CD4-positive, alpha-beta T cell treated with Interleukin-10 for 1 hour (primary cell): ENCODE measurements at regions not wholly inside any gene's neighbourhood (a gene's known extent, or its start where the extent isn't known, plus 50 kb on each side); places are given as distances from the start of the nearest gene placed in this dataset.

Experiments used
- DNase-seq: peaks from one replicate; pipeline ENCODE4 v3.0.0-alpha.2; 2020

DNA sequence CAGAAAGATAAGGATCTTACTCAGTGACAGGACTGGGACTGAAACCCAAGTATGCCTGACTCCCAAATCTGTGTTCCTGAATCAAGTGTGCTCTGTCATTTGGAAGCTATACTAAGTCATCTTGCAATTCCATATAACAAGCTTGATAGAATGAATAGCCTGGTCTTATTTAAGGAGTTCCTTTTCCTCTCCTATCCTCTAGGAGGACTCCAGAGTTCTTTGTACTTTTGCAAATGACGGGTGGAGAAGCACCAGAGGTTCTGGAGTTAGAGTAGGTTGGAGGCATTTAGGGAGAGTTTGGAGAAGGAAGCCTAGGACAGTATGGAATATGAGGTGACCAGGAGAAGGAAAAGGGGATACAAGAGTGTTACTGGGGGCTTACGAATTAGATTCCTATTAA, 92.9 kb upstream of the RCN1 start:
- no peak for DNase-seq

DNA sequence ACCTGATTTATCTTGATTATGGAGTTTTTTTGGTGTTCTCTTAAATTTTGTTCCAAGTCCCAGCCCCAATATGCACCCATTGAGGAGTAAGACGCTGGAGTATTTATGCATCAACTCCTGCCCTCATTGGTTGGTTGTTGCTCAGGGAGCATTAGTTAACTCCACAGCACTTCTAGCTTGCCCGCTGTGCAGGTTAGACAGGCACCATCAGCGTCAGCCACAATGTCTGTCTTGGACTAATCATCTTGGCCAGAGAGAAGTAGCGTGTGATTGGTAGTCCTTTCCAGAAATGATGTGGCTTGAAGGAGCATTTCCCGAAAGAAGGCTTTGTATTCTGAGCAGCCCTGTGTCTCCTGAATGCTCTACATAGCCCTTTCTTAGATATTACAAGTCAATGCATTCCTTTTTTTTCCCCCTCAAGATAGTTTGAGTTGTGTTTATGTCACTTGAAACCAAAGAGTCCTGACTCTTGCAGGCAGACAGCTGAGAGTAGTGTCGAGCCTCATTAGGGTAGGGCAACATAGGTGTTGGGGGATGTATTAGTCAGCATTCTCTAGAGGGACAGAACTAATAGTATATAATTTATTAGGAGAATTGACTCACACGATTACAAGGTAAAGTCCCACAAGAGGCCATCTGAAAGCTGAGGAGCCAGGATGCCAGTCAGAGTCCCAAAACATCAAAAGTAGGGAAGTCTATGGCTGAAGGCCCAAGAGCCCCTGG, 94.6 kb upstream of the RCN1 start:
- no peak for DNase-seq

DNA sequence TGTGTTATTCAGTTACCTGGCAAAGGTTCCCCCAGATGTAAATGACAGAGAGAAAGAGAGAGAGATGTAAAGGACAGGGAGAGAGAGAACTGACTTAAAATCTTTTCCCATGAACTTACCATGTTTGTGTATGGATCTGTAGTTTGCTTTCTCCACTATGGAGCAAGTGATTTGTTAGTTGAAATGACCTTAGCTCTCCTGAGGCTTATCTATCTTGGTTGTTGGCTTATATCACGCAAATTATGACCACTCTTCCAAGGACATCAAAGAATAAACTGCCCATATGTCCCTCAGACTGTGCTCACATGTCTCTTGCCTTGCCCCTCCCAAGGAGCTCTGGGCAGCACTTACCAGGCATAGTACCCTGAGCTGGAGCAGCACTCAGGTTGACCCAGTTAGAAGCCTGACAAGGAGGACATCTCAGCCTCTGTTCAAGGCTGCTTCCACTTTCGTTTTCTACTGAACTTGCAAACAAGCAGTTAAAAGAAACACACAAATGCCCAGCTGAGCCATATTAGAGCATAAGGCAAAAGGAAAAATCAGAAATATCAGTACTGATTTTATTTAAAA, 95.3 kb upstream of the RCN1 start:
- peak; percentile 35 for DNase-seq

DNA sequence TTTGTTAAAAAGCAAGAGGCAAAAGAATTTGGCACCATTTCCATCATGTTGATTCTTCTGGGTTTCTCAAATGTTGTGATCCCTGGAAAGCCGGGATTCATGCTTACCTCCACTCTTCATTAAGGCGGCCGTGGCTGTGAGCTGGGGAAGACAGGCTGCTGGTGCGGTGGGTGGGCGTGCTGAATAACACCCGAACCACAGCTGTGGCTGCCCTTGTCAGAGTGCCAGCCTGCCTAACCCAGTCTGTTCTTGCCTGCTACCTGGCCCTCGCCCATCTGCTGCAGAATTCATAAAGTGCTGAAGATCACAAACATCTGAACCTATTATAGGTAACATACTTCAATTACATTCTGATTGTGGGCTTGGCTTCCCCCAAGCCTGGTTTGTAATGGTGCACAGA, 95.8 kb upstream of the RCN1 start:
- no peak for DNase-seq

DNA sequence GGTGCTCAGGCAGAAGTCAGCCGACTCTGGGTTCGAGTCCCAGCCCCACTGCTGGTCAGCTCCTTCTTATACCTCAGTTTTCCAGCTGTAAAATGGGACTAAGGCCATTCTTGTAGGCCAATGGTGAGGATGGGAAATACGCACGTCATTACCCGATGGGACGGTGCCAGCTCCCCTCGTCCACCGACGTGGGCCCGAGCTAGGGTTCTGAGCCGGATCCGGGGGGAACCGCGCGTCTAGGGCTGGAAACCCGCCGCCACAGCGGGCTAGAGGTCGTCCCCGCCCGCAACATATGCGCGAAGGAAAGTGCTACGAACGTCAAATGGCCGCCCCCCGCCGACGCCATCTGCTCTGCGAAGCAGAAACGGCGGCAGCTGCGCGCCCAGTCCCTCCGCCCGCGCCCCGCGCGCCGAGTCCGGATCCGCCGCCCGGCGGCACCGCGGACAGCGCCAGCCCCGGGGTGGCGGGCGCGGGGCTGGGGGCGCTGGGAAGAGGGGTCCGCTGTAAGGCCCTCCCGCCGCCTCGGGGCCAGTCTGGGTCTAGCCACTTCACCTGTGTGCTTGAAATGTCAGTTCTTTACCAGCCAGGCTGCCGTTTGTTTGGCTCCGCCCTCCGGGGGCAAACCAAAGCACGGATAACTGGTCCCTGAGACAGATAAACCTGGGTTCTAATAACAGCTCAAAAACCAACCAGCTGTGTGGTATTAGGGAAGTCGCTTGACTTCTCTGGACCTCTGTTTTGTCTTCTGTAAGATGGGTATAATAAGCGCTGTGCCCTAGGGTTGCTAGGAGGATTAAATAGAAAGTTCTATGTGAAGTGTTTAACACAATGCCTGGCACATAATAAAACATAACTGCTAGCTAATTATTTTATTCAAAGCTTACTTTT, 103.5 kb upstream of the RCN1 start:
- no peak for DNase-seq

DNA sequence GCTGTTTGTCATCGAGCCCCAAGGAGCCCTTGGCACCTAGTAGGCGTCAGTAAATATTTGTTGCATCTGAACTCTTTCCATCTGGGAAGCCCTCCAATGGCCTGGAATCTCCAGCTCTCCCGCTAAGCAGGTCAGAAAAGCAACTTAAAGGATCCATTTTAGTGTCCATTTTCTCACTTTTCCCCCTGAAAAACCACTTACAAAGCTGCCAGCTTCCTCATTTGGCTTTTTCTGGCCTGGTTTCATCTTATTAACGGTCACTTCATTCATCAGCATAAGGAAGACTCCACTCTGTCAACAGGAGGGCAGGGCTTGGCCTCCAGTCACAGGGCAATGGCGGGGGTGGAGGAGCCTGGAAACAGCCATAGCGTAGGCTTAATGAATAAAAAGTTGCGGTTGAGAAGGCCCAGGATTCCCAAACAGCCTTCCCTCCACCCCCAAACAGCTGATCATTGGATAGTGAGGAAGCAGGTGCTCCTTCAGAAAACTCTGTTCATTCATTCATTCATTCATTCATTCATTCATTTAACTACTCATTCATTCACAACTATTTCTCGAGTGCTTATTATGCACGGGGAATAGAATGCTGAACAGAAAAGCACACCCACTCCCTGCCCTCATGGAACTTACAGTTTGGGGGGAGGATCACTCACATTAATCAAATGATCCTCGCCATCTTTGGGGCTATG, 104.5 kb upstream of the RCN1 start:
- no peak for DNase-seq

DNA sequence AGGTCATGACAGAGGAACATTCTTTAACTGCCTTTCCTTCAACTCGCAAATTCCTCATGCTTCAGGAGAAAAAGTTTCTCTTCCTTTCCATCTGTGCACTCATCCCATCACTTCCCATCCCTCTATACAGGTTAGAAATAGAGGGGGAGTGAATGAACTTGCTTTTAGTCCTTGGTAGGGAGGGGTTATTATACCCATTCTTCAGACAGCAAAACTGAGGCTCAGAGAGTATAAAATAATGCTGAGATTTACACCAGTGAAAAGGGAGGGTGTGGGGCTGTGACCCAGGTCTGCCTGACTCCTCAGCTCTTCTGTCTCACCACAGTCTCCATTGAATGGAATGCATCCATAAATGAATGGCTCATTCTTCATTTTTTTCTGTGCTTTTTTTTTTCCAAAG, 109.4 kb upstream of the RCN1 start:
- no peak for DNase-seq

DNA sequence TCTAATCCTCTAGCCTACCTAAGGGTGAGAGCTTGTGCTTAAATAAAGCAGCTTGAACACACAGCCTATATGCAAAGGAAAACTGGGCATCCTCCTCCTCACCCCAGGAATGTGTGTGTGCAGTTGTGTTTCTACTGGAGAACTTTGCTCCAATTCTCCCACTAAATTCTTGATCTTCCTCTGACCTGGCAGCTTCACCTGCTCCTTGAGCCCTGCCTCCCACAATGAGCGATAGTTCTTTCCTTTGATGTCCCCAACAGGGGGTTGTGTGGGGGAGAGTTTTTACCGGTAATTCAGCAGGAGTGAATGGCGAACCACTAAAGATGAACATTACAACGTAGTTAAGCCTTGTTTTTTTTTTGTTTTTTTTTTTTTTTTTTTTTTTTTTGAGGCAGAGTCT, 113.5 kb upstream of the RCN1 start:
- DNase-seq, result no peak

DNA sequence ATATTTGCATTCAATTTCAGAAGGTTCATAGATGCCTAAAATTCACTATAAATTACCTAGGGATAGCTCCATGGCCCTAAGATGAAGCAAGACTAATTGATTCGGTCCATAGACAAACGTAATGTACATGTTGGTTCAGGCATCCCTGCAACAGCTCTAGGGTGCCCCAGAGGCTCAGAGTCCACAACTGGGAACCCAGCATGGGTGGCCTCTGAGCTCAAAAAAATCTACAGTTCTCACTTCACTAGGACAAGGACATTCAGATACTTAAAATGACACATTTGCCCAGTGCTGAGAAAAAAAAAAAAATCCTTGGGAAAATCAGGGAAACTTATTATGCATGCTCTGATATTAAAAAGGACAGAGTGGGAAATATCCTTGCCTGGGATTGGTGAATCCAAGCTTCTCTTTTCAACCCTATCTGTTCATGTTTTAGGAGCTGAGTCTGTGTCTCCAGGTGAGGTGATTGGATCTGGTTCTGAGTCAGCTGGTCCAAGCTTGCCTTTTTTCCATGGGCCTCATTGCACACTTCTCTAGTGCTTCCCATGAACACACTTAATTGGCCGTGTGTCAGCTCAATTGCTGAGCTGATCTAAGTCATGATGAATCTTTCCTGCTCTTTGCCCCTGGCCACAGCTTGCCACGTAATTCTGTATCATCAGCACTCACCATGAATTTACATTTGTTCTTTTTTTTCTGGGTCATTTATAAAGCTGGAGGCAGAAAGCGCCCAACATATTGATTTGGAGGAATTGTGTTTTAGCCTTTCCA, 116.3 kb upstream of the RCN1 start:
- no peak for DNase-seq

DNA sequence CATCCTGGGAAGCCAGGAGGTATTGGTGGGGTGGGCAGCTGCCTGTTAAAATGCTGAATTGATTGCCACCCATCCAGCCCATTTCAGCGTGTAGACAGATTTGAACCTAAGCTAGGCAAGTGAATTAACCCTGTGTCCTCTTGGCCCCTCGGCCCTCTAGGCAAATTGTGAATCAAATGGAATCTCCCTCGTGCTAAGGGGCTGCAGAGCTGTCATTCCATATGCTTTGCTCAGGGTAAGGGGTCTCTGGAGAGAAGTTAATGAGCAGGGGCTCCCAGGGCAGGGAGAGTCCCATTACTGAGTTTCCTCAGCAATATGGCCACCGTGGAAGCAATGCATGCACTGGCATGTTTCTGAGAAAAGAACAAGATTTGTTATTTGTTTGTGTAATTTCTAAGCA, 117.7 kb upstream of the RCN1 start:
- no peak for DNase-seq

DNA sequence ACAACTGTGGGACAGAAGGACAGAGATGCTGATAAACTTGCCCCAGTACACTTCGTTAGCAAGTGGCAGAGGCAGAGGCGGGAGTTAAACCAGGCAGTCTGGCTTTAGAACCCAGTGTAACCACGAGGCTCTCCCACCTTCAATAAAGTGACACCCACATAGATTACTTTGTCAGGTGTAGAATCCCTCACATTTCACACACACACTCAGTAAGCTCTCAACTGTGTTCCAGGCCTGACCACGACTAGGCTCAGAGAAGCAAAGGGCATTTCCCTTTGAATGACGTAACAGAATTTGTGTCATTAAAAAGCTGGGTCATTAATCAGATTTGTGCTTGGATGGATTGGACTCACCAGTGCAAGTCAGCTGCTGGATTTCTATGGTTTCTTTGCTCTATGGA, 118.3 kb upstream of the RCN1 start:
- no peak for DNase-seq

DNA sequence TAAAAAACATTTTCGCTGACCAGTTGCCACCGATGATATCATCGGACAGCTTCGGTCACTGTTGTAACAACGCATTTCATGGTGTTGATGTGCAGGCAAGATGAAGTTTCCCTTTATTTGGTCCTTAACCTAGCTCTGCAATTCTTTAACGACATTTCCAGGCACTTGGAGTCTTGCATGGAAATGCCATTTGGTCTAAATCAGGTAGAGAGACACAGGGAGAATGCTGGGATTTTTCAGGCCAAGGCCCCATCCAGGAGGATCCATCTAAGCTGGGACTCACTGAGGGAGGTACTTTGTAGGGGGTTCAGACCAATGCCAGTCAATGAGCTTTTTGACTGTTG, 121.5 kb upstream of the RCN1 start:
- DNase-seq, result no peak

DNA sequence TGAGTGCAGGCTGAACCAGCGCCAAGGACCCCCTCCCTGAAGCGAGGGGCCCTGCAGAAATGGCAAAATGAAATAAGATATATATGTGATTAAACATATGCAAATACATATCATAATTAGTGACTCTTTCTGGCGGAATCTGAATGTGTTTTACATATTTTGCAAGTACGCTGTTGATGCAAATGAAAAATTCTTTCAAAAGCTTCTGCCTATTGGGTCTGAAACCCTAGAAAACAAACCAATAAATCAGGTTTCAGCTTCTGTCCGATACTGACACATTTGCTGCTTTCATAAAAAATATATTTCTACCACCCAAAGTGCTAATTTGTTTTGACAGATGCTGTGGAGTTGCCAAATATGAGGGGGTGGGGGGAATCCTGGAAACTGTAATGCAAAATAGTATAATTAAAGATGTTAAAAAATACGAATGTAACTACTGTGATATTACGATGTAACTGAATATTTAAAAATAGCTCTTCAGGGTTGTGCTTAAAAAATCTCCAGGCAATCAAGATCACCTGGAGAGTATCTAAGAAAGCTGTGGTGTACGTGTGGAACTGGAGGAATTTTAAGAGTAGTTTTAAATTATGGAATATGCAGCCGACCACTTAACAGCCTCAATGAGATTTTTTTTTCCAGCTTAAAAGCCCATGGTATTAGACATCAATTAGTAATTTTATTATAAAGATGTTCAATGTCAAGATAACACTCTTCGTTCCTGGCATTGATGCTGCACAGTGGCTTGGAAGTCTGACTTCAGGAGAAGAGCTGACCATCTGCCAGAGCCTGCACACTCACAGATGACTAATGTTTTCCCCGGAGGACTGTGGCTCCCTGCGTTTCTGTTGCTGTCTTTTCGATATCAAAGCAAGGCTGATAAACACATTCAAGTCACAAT, 122.2 kb upstream of the RCN1 start:
- no peak for DNase-seq

DNA sequence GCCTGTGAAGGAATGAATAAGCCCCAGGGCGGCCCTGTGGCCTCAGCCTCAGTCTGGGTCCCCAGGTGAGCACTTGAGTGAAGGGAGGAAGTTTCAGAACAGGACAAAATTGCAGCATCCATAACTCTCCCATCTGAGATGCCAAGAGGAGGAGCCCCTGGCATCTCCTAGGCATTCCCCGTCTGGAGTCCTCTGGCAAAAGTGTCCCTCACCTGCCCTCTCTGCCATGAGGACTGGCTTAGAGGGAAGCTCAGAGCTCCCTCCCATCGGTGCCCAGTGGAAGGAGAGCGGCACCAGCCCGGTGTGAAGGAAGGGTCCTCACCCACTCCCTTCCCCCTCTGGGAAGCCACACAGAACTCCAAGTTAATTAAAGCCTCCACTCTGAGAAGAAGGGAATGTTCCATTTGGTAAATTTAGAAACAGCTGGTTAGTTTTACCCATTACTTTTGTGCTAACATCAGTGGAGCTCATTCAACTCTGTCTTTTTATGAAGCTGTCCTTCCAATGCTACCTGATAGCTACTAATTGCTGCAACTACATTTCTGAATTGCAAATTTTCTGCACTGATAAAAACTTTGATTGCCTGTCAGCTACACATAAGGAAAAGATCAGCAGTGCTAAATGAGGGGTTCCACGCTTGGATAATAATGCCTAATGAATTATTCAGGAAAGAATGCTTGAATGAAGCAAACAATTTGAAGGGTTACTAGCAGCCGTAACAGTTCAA, 123.3 kb upstream of the RCN1 start:
- DNase-seq, result no peak

DNA sequence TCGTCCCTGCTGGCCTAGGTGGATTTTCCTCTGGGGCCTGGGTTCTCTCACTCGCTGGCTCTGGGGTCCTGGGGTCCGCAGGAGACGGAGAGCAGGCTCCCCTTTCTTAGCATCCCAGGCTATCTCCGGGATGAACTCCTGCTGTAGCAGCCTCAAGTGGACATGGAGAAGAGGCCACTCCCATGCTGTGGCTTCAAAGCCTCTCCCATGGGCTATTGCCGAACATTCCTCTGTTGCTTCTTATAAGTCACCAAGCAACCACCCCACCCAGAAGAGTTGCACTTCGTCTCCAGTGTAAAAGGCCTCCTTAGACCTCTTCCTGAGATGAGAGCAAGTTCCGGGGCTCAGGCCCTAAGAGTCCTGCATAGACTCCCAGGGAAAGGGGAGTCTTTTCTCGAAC, 124.0 kb upstream of the RCN1 start:
- DNase-seq, result no peak

DNA sequence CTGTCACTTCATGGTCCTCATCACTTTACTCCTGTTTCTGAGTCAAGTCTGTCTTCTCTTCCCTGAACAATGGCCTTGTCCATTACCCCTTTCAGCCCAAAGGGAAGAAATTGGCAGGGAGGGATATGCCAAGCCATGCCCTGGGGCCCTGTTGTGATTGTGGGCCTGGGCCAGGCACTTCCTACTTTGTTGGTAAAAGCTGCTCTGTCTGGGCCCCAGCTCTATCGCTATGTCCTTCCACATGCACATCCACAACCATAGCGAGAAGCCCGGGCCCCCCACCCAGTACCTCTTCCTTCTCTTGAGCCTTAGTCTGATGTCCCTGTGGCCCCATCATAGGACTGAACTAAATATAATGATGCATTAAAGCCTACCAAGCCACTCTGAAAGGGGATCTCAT, 126.7 kb upstream of the RCN1 start:
- no peak for DNase-seq

DNA sequence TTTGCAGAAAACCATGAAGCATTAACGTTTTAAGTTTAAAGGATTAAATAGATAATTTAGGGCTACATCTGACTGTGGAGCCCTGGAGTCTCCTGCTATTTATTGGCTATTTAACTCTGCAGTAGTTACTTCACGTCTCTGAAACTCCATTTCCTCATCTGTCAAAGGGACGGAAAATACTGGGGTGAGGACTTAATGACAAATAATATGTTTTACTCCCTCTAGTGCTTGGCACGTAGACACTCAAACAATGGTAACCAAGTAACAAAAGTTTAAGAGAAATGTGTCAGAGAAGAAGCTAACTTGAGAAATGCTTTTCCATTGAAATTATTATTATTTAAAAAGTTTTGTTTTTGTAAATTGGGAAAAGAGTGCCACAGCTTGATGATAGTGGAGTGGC, 130.7 kb upstream of the RCN1 start:
- DNase-seq, result no peak

DNA sequence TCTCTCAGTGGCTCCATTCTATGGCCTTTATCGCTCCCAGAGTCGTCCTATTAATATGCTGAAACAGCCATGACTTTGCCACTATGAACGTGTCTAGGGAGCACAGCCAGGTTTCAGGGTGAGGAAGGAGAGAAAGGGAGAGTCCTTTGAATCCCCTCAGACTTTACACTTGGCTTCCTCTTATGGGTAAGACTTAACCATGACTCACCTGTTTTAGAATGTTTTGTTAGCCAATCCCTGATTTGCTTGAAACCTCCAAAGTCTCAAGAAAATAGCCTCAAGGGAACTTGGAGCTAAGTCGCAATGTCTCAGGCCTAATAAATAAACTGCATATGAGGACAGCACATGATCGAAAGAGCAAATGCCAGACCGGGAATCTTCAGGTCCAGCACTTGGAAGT, 131.2 kb upstream of the RCN1 start:
- DNase-seq, result no peak

DNA sequence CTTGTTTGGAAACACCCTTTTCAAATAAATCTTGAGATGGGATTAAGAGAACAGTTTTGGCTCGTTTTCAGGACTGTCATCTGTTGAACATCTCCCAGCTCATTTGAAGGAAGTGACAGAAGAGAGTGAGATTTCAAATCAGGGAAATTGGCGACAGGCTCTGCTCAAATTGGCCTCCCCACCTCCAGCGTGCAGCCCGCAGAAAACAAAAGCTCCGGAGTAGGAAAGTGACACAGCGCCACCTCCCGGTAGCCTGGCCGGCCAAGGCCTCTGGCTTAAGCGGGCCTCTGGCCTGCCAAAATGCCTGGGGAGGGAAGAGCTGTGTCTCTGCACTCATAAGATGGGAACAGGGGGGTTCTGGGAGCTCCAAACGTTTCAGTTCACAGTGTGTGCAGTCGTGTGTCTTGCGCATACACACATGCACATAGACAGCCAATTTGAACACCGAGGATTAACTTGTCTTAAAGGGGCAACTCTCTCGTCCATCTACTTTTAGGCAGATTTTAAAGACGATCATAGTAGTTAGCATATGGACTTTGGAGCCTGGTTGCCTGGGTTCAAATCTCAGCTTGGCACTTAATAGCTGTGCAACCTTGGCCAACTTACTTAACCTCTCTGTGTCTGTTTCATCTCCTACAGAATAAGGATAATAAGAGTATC, 132.7 kb upstream of the RCN1 start:
- peak; percentile 49 for DNase-seq

DNA sequence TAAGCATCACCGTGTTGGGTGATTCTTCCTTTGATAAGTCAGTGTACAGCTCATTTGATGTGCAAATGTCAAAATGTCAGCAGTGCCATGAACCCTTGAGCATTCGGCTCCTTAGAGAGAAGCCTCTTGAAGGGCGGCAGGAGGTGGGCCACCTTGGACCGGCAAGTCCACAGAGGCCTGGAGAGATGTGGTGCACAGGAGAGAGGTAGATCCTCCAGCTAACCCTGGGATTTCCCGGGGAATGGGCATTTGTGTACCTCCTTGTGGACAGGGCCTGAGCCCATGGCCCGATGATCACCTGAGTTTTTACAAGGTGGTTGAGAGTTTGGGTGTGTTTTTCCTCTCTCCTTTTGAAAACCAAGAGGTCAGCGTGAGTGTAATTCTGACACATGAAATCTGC, 133.2 kb upstream of the RCN1 start:
- DNase-seq, result no peak

DNA sequence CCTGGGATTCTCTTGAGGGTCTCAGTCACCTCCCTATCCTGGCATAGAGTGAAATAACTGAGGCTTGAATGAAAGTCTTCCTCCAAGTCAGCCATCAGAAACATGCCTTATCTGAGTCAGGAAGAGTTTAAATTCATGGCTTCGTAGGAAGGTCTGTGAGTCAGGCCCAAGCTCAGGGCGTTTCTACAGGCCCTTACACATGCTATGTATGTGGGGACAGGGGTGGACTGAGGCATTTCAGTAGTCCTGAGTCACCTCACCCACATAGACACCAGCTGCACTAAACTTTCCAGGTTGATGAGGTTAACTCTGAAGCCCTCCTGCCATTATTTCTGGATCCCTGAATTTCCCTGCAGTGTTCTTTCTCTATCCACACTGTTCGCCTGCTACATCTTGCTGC, 134.6 kb upstream of the RCN1 start:
- DNase-seq, result no peak
